Medulla oblongata (tissue), 1 donor: ENCODE measurements at regions not wholly inside any gene's neighbourhood (a gene's known extent, or its start where the extent isn't known, plus 50 kb on each side); places are given as distances from the start of the nearest gene placed in this dataset.

Experiments used
- DNase-seq: peaks from one replicate; pipeline ENCODE4 v3.0.0-alpha.2; 2015; ENCODE audit errors: extremely low spot score

- no peak for DNase-seq
Measured at GRCh38 chr4:126582737-126583136, 1050.0 kb upstream of the INTU start.

GRCh38 chr4:126583509-126583908 is 1049.2 kb upstream of the INTU start:
- no peak for DNase-seq

- DNase-seq = no peak
Measured at GRCh38 chr4:126591583-126591982, 1041.2 kb upstream of the INTU start.

- DNase-seq = no peak
Measured at GRCh38 chr4:126592088-126592487, 1040.7 kb upstream of the INTU start.

- no peak for DNase-seq
Measured at GRCh38 chr4:126593626-126594025, 1039.1 kb upstream of the INTU start.

GRCh38 chr4:126595643-126596042 is 1037.1 kb upstream of the INTU start:
- no peak for DNase-seq

- DNase-seq = no peak
Measured at GRCh38 chr4:126599746-126600145, 1033.0 kb upstream of the INTU start.

- DNase-seq = no peak
Measured at GRCh38 chr4:126603210-126603609, 1029.5 kb upstream of the INTU start.

- DNase-seq = no peak
Measured at GRCh38 chr4:126603825-126604224, 1028.9 kb upstream of the INTU start.

GRCh38 chr4:126604268-126604867 is 1028.4 kb upstream of the INTU start:
- DNase-seq = peak; percentile 65

- no peak for DNase-seq
Measured at GRCh38 chr4:126610933-126611332, 1021.8 kb upstream of the INTU start.

- no peak for DNase-seq
Measured at GRCh38 chr4:126611900-126612299, 1020.9 kb upstream of the INTU start.

GRCh38 chr4:126614356-126614855 is 1018.4 kb upstream of the INTU start:
- DNase-seq = no peak

GRCh38 chr4:126616795-126617194 is 1016.0 kb upstream of the INTU start:
- DNase-seq = no peak

- no peak for DNase-seq
Measured at GRCh38 chr4:126627255-126627654, 1005.5 kb upstream of the INTU start.

GRCh38 chr4:126628933-126629332 is 1003.8 kb upstream of the INTU start:
- no peak for DNase-seq

GRCh38 chr4:126630230-126630629 is 1002.5 kb upstream of the INTU start:
- no peak for DNase-seq

GRCh38 chr4:126633306-126633705 is 999.5 kb upstream of the INTU start:
- DNase-seq = no peak

GRCh38 chr4:126637706-126638105 is 995.1 kb upstream of the INTU start:
- DNase-seq = no peak

GRCh38 chr4:126647320-126647719 is 985.4 kb upstream of the INTU start:
- DNase-seq = no peak

GRCh38 chr4:126647756-126648397 is 984.9 kb upstream of the INTU start:
- no peak for DNase-seq

GRCh38 chr4:126658411-126658810 is 974.3 kb upstream of the INTU start:
- DNase-seq = no peak

- DNase-seq = no peak
Measured at GRCh38 chr4:126661194-126661593, 971.6 kb upstream of the INTU start.

- DNase-seq = no peak
Measured at GRCh38 chr4:126664839-126665238, 967.9 kb upstream of the INTU start.
